ENCODE measurements at regions not wholly inside any gene's neighbourhood (a gene's known extent, or its start where the extent isn't known, plus 50 kb on each side); places are given as distances from the start of the nearest gene placed in this dataset.

DNA sequence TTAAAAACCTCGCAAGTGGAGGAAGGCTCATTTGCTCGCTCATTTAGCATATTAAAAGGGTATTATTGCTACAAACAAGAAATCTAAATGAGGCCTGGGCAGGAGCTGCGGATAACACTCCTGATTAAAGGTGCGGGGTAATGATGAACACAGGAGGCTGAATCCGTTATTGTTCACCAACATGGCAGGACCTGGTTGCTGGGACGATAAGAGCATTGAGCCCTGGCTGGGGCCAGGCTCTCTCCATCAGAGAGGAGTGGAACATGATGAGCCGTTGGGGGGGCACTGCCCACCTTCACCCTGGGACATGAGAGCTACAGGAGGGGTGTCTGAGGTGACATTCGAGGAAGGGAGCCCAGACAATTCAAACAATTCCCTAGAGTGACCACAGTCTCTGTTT is 211.7 kb downstream of the NXPE2 start:
- in situ Hi-C loops (cut with MboI; ENCODE audit: low sequenced_read_pairs, unreplicated experiment), result no loop called here
- no peak for DNase-seq (ENCODE audit: low spot score)
- TF ChIP-seq CTCF (IDR thresholded peaks at IDR 0.05; ENCODE audit: borderline replicate concordance, control extremely low read depth, extremely low read depth, insufficient read depth, missing control alignments), result no peak

GRCh38 chr11:114891911-114892310 is 213.6 kb downstream of the NXPE2 start:
- in situ Hi-C loops (cut with MboI; ENCODE audit: low sequenced_read_pairs, unreplicated experiment), result no loop called here
- no peak for DNase-seq (ENCODE audit: low spot score)
- no peak for TF ChIP-seq CTCF (IDR thresholded peaks at IDR 0.05; ENCODE audit: borderline replicate concordance, control extremely low read depth, extremely low read depth, insufficient read depth, missing control alignments)

DNA sequence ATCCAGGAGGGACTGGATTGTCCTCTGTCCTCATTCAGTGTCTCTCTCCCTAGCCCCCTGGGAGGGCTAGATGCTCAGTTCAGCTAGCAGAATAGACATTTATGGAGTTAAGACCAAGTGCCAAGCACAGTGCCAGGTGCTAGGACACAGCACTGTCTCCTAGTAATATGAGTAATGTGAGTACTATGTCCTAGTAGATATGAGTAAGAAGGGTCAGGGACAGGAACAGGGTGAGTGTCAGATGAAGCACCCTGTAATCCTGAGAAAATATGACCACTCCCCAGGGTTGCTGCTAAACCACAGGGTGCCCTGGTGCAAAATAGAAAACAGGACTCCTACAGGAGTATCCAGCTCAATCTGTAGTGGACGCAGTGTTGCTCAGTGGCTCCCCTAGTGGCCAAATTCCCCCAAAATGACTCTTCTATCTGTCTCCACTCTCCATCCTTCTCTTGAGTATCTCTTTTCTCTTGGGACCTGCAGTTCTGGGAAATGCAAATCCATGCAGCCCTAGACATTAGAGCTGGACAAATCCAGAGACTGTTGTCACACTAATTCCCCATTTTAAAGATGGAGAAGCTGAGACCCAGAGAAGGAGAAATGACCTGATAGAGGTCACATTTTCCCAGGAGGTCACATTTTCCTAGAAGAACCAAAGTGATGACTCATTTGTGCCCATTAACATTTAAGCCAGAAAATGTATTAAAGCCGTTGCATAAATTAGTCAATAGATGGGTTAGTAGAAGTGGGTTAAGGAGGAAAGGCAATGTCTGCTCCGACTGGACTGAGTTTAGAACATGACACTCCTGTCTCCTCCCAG is 214.3 kb downstream of the NXPE2 start:
- in situ Hi-C loops (cut with MboI; ENCODE audit: low sequenced_read_pairs, unreplicated experiment), result no loop called here
- peak; percentile 12 for DNase-seq (ENCODE audit: low spot score)
- TF ChIP-seq CTCF (IDR thresholded peaks at IDR 0.05; ENCODE audit: borderline replicate concordance, control extremely low read depth, extremely low read depth, insufficient read depth, missing control alignments), result peak; percentile 10

- DNase-seq (ENCODE audit: low spot score), result no peak
- TF ChIP-seq CTCF (IDR thresholded peaks at IDR 0.05; ENCODE audit: borderline replicate concordance, control extremely low read depth, extremely low read depth, insufficient read depth, missing control alignments), result no peak
- in situ Hi-C loops (cut with MboI; ENCODE audit: low sequenced_read_pairs, unreplicated experiment), result no loop called here
These were observed 215.0 kb downstream of the NXPE2 start for GRCh38 chr11:114893329-114893728.

DNA sequence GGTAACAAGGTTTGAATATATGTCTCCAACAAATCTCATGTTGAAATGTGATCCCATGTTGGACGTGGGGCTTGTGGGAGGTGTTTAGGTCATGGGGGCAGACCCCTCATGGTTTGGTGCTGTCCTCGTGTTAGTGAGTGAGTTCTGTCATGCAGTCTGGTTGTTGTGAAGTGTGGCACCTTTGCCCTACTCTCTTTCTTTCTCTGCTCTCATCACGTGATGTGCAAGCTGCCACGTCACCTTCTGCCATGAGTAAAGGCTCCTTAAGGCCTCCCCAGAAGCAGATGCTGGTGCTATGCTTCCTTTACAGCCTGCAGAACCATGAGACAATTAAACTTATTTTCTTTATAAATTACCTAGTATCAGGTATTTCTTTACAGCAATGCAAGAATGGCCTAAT is 218.3 kb downstream of the NXPE2 start:
- no peak for DNase-seq (ENCODE audit: low spot score)
- in situ Hi-C loops (cut with MboI; ENCODE audit: low sequenced_read_pairs, unreplicated experiment), result no loop called here
- TF ChIP-seq CTCF (IDR thresholded peaks at IDR 0.05; ENCODE audit: borderline replicate concordance, control extremely low read depth, extremely low read depth, insufficient read depth, missing control alignments), result no peak

- TF ChIP-seq CTCF (IDR thresholded peaks at IDR 0.05; ENCODE audit: borderline replicate concordance, control extremely low read depth, extremely low read depth, insufficient read depth, missing control alignments), result no peak
- DNase-seq (ENCODE audit: low spot score), result no peak
- in situ Hi-C loops (cut with MboI; ENCODE audit: low sequenced_read_pairs, unreplicated experiment), result no loop called here
These were observed 231.5 kb downstream of the NXPE2 start for GRCh38 chr11:114909866-114910265.
